ENCODE measurements at regions not wholly inside any gene's neighbourhood (a gene's known extent, or its start where the extent isn't known, plus 50 kb on each side); places are given as distances from the start of the nearest gene placed in this dataset.

- Histone ChIP-seq H3K9me3 (replicated peaks; ENCODE audit: control insufficient read depth, insufficient read depth, low read length) (no peaks in the 10 kb centered on the region), H3K4me3 (no peak overlapping the region), H3K27me3 (replicated peaks in 1 of 2; ENCODE audit: control insufficient read depth in 2 of 2, insufficient read depth in 2 of 2, low read length in 1 of 2) (no peaks in the 10 kb centered on the region), H2AFZ (ENCODE audit: control insufficient read depth, low read depth, low read length) (no peak overlapping the region), H3K4me2 (ENCODE audit: control insufficient read depth, insufficient read depth) (no peak overlapping the region), H3K79me2 (ENCODE audit: control insufficient read depth, insufficient read depth, low read length) (no peaks in the 10 kb centered on the region), H3K4me1 (ENCODE audit: control insufficient read depth, insufficient read depth, low read length) (no peaks in the 10 kb centered on the region), H3K36me3 (ENCODE audit: control insufficient read depth in 2 of 2, insufficient read depth in 2 of 2, low read length in 1 of 2) (no peaks in the 10 kb centered on the region), H3K27ac (ENCODE audit: control insufficient read depth, insufficient read depth) (no peak overlapping the region), H4K20me1 (ENCODE audit: control insufficient read depth, insufficient read depth) (no peaks in the 10 kb centered on the region), H3K9ac (ENCODE audit: control insufficient read depth, insufficient read depth, low read length) (no peak overlapping the region)
- RAD21 ChIA-PET (ENCODE audit: unreplicated experiment) = no interaction called here
- in situ Hi-C loops (cut with MboI) = no loop called here
- TF ChIP-seq MTA3 (IDR thresholded peaks at IDR 0.05; ENCODE audit: borderline replicate concordance, low read length) (no peak), CREM (IDR thresholded peaks at IDR 0.05; ENCODE audit: low read depth) (no peak), PAX8 (IDR thresholded peaks at IDR 0.05) (no peak), CEBPZ (IDR thresholded peaks at IDR 0.05; ENCODE audit: low read depth, low read length) (no peak), HSF1 (IDR thresholded peaks at IDR 0.05; ENCODE audit: low read depth, low read length) (no peak), SUZ12 (IDR thresholded peaks at IDR 0.05; ENCODE audit: unreplicated experiment) (no peak), TCF3 (IDR thresholded peaks at IDR 0.05; ENCODE audit: borderline replicate concordance, insufficient read depth, low read depth, low read length) (no peak), BCL3 (IDR thresholded peaks at IDR 0.05; ENCODE audit: borderline replicate concordance, insufficient read depth, low read depth, low read length, poor library complexity, severe bottlenecking) (no peak), NR2C2 (IDR thresholded peaks at IDR 0.05; ENCODE audit: borderline replicate concordance, control insufficient read depth, insufficient read length, low read depth) (no peak), BHLHE40 (IDR thresholded peaks at IDR 0.05; ENCODE audit: borderline replicate concordance in 1 of 2, low read depth in 2 of 2, low read length in 1 of 2) (no peak), CBX3 (IDR thresholded peaks at IDR 0.05; ENCODE audit: borderline replicate concordance, low read depth) (no peak), CUX1 (IDR thresholded peaks at IDR 0.05; ENCODE audit: insufficient replicate concordance, low read depth, low read length) (no peak), RBBP5 (conservative IDR thresholded peaks at IDR 0.05) (no peak)
- DNase-seq (ENCODE audit: low read depth, low spot score) = no peak
- BruUV-seq (replicated peaks) = no TSS peak
- CTCF ChIA-PET = no interaction called here
- intact Hi-C loops (cut with micrococcal nuclease; ENCODE audit: unreplicated experiment) = no loop called here
- SMC1A ChIA-PET (ENCODE audit: uncharacterized antibody, unreplicated experiment) = no interaction called here
- 6% methylated on average over 2 of the region's 2 CpGs for WGBS (ENCODE audit: insufficient coverage, insufficient replicate concordance, low lambda C conversion rate, missing lambda C conversion rate)
- ATAC-seq = no peak
- FAIRE-seq = no peak
- POLR2A ChIA-PET = no interaction called here
Observed at GRCh38 chr5:165310031-165310430, 1804.6 kb downstream of the MAT2B start.

All from GM12878 (cell line).